ENCODE measurements at regions not wholly inside any gene's neighbourhood (a gene's known extent, or its start where the extent isn't known, plus 50 kb on each side); places are given as distances from the start of the nearest gene placed in this dataset.

DNA sequence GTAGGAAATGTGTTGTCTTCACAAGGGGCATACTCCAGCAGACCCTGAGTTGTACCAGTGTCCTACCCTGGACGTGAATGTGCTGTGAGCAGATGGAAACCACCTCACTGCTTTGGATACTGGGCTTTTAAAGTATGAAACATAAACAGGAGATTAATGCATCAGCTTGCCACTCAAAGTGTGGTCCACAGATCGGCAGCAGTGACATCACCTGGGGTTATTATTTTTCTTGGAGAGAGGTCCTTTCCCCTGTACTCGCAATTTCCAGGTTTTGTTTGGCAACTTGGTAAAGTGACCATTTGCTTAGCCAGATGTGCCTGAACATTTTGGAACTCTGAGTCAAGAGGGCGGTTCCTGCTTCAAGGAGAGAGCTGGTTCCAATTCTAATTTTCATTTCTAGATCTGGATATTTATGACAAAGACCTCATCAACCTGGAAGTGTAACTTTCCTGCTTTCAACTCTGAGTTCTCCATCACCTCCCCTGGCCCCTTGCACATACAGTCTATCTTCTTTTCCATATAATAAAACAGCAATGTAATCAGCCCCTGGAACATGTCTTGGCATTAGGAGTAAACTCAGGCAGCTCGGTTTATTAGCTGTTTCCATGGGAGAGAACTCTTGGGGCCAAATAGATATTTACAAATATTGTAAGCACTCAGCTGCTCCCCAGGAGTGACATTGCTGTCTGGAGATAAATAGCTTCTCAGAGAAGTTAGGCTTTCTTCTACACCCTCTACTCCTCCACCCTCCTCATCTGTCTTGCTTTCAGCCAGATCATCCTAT, 237.0 kb upstream of the TBX3 start:
- 46 to 53% (median 51%) methylated on average over 5 of the region's 5 CpGs for WGBS, 3 donors
- H3K27ac ChIP-seq (ENCODE audit: low read depth, low read length): no peak overlapping the region

DNA sequence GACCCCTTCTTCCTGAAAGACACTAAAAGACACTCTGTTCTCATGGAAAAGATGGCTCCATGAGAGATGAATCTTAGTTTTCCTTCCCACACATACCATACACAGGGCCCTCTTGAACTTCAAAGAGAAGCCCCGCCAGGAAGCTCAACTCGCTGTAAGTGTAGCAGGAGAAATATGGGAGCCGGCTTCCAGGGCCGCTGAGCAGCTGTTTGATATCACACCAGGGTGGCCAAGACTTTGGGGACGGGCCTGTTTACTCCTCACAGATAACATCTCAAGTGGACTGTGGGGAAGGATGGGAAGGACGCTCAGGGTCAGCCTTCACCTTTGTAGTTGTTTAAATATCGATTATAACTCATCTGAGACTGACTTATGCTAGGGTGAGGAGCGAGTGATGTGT, 235.5 kb upstream of the TBX3 start:
- 29 to 69% (median 59%) methylated on average over 8 of the region's 8 CpGs for WGBS, 3 donors
- no peak overlapping the region for H3K27ac ChIP-seq (ENCODE audit: low read depth, low read length)

GRCh38 chr12:114918535-114919233, 234.7 kb upstream of the TBX3 start:
- no peak overlapping the region for H3K27ac ChIP-seq (ENCODE audit: low read depth, low read length)
- 16 to 50% (median 49%) methylated on average over 3 of the region's 3 CpGs for WGBS, 3 donors

DNA sequence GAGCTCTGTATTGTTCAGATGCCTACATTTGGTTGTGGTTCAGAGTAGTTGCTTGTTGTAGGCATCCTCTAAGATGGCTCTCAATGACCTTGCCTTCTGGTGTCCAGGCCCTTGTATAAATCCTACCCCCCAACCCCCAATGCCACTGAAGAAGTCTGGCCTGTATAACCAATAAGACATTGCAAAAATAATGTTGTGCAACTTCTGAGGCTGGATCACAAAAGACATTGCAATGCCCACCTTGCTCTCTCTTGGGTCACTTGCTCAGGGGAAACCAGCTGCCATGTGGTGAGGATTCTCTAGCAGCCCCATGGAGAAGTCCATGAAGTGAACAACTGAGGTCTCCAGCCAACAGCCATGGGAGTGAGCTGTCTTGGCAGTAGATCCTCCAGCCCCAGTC, 234.0 kb upstream of the TBX3 start:
- H3K27ac ChIP-seq (ENCODE audit: low read depth, low read length): no peak overlapping the region

- H3K27ac ChIP-seq (ENCODE audit: low read depth, low read length): no peak overlapping the region
- WGBS, 3 donors: 76 to 95% (median 88%) methylated on average over 6 of the region's 6 CpGs
Measured at GRCh38 chr12:114917307-114917706, 233.3 kb upstream of the TBX3 start.

DNA sequence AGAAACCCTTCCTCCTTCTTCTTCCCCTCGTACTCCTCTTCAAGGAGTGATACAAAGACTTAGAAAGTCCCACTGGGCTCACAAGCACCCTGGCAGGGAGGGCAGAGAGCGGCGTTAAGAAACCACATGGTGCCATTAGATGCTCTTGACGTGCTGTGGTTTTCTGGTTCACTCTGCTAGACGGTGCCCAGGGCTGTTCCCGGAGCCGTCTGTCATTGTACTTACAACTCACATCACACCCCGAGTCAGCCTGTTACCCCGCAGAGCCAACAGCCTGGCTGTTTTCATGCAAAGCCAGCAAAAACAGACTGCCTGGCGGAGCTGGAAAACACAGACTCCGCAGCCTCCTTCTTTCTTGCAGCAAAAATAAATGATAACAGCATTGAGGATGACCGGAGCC, 232.6 kb upstream of the TBX3 start:
- H3K27ac ChIP-seq (ENCODE audit: low read depth, low read length): no peak overlapping the region
- 71 to 86% (median 73%) methylated on average over 12 of the region's 12 CpGs for WGBS, 3 donors

DNA sequence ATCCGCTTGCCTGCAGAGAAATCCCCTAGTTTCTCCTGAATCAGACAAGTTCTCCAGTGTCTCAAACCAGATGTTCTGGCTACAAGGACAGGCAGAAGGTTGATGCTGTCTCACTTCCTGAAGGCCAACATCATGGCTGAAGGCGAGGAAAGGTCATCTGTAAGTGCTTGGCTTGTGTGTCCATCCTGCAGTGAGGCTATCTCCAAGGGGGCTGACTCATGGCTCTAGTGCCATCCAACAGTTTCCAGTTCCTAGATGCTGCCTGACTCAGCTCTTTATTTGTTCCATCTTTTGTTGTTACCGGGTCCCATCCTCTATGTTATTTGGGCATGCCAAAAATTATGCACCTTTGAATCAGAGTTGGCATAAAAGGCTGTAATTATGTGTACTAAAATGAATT, 232.1 kb upstream of the TBX3 start:
- WGBS, 3 donors: 75 to 82% (median 76%) methylated on average over 3 of the region's 3 CpGs
- H3K27ac ChIP-seq (ENCODE audit: low read depth, low read length): no peak overlapping the region

- H3K27ac ChIP-seq (ENCODE audit: low read depth, low read length): no peak overlapping the region
- 55 to 78% (median 73%) methylated on average over 10 of the region's 10 CpGs for WGBS, 3 donors
Measured at GRCh38 chr12:114913871-114914801, 230.2 kb upstream of the TBX3 start.

GRCh38 chr12:114912811-114913210, 228.8 kb upstream of the TBX3 start:
- no peak overlapping the region for H3K27ac ChIP-seq (ENCODE audit: low read depth, low read length)
- 79 to 88% (median 79%) methylated on average over 1 of the region's 1 CpG for WGBS, 3 donors

GRCh38 chr12:114911196-114911595, 227.2 kb upstream of the TBX3 start:
- H3K27ac ChIP-seq (ENCODE audit: low read depth, low read length): no peak overlapping the region

- whole genome bisulfite sequencing, 3 donors: 78 to 94% (median 85%) methylated on average over 7 of the region's 7 CpGs
- H3K27ac ChIP-seq (ENCODE audit: low read depth, low read length): no peak overlapping the region
Measured at GRCh38 chr12:114904254-114905003, 220.5 kb upstream of the TBX3 start.

DNA sequence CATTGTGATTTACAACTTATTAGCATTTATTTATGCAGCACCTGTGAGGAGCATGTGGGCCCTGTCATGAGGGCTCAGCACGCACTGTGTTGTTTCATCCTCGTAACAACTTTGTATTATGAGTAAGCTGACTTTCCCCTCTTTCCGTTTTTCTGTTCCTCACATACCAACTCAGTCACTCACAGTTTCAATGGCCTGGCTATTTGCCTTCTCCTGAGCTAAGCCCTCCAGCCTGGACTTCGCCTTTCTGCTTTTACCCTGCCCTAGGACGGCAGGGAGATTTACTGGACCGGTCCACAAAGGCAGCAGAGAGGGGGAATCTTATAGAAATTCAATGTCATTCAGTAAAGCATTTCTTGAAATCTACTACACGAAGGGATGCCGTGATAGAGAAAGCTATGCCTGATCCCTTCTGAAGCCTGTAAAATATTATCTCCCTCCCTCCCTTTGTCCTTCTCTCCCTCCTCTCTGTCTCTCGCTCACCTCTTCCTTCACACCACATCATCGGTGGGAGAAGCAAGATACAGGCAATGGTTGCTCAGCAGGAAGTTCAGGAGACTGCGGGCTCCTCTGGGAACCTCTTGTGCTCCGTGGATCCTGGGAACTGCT, 219.2 kb upstream of the TBX3 start:
- WGBS, 3 donors: 42 to 70% (median 62%) methylated on average over 12 of the region's 12 CpGs
- H3K27ac ChIP-seq (ENCODE audit: low read depth, low read length): no peak overlapping the region

DNA sequence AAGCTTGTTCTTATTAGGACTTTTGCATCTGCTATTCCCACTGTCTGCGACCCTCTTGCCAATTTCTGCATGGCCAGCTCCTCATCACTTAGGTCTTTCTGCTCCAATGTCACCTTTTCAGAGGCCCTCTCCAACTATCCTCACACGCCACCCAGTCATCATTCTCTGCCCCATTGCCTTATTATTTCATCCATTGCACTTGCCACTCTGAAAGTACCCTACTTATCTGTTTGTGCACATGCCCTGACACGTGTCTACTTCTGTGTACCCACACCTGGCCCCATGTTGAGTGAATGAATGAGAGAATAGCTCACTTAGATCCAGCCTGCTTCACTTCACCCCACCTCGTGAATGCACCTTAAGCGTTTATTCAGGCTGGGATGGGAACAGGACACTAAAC, 218.7 kb upstream of the TBX3 start:
- H3K27ac ChIP-seq (ENCODE audit: low read depth, low read length): no peak overlapping the region
- WGBS, 3 donors: 52 to 84% (median 78%) methylated on average over 5 of the region's 5 CpGs

DNA sequence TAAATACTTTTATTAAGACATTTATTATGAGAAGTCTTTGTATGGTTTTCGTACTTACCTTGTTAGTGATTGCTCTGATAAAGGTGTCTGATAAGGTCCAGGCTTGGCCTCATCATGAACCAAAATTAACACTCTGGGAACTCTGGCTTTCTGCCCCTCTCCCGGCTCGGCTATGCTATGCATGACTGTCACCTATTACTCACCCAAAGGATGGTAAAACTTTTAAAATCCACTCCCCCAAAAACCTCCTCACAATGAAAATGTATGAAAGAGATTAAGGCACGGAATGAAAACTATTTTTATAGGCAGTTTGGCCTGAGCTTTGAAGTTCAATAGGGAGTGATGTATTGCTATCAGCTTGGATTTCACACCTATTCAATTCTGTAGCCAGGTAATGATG, 217.3 kb upstream of the TBX3 start:
- H3K27ac ChIP-seq (ENCODE audit: low read depth, low read length): no peak overlapping the region
- WGBS, 3 donors: 25 to 71% (median 63%) methylated on average over 4 of the region's 4 CpGs

DNA sequence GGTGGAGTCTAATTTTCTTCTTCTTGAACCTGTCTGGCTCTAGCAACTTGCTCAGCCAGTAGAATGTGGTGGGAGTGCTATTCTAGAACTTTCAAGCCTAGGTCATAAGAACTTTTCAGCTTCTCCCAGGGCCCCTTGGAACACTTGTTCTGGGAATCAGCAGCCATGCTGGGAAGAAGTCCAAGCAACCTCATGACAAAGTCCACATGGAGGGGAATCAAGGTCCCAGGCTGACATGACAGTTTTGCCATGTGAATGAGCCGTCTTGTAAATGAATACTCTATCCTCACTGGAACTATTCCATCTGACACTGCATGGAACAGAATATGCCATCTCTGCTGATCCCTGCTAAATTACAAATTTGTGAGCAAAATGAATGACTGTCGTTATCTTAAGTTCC, 214.2 kb upstream of the TBX3 start:
- 52 to 76% (median 75%) methylated on average over 2 of the region's 2 CpGs for WGBS, 3 donors
- H3K27ac ChIP-seq (ENCODE audit: low read depth, low read length): no peak overlapping the region

GRCh38 chr12:114895827-114896226, 211.9 kb upstream of the TBX3 start:
- WGBS, 3 donors: 37 to 46% (median 45%) methylated on average over 5 of the region's 5 CpGs

DNA sequence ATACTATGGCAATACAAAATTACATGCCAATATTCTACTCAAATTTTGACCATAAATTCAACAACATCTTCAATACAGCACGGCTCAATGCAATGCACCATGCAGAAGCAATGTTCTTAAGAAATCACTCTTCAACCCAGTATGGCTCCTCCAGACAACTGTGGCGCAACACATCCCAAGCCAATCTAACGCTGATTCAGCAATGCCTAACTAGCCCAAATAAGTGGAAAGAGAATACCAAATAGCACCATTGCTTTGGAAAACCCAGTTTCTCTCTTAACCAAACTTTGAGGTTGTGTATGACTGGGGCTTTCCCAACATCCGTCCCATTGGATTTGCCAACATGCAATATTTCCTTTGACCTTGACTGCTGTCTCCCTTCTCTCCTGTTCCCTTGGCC, 211.1 kb upstream of the TBX3 start:
- 82 to 96% (median 93%) methylated on average over 4 of the region's 4 CpGs for WGBS, 3 donors
- no peak overlapping the region for H3K27ac ChIP-seq (ENCODE audit: low read depth, low read length)

More at GRCh38 chr12:114895827-114896226, 211.9 kb upstream of the TBX3 start:
- H3K27ac ChIP-seq (ENCODE audit: low read depth, low read length): no peak overlapping the region

DNA sequence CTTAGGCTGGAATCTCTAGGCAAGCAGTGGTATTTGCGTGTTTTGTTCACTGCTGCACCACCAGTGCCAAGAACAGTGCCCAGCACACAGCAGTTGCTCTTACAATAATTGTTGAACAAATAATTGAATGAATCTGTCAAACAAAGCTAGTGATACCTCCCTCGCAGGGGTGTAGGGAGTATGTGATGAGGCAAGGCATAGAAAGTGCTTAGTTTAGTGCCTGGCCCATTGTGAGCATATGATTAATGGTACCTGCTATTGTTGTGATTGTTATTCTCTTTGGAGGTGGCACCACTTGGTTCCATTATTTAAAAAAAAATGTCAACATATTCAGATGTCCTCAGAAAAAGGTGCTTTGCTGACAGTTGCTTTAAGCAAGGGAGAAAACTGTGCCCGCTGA, 210.1 kb upstream of the TBX3 start:
- WGBS, 3 donors: 72 to 91% (median 89%) methylated on average over 3 of the region's 3 CpGs
- H3K27ac ChIP-seq (ENCODE audit: low read depth, low read length): no peak overlapping the region

Measured in adipose tissue (tissue), 3 donors.